ENCODE measurements at regions not wholly inside any gene's neighbourhood (a gene's known extent, or its start where the extent isn't known, plus 50 kb on each side); places are given as distances from the start of the nearest gene placed in this dataset.

DNA sequence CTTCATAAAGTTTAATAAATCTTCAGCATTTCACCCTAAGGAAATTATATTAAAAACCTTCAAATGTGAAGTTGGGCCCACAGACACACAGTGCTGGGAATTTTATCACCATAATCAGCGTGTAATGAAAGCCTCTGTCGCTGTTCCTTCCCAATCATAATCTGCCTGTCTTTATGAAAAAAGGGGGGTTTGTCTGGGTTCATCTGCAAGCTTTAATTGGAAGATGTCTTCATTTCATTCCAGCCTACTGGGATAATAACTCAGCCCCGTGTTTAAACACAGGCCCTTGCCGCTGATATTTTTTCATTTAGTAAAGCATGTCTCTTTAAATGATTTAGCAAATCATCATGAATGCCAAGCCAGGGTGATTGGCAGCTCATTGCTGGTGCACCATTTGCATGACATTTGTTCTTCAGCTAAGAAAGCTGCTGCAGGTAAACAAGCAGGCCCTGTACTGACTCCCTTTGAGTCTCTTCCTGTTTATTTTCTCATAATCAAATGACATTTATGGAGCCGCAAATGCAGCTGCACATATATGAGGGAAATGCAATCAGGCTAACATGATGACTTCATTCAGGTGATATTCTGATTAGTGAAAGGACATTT is 362.9 kb upstream of the TLE4 start:
- no peak overlapping the region for H3K4me3 Mint-ChIP-seq
- no peaks in the 10 kb centered on the region for H3K36me3 Mint-ChIP-seq (ENCODE audit: low read depth)
- H3K27ac Mint-ChIP-seq = no peak overlapping the region
- H3K4me1 Mint-ChIP-seq = no peaks in the 10 kb centered on the region
- ATAC-seq (replicated peaks) = no peak
- no peaks in the 10 kb centered on the region for H3K9me3 Mint-ChIP-seq
- H3K27me3 Mint-ChIP-seq = no peaks in the 10 kb centered on the region

- no peak for ATAC-seq (replicated peaks)
- Mint-ChIP-seq H3K4me1 (no peaks in the 10 kb centered on the region), H3K27ac (no peak overlapping the region), H3K36me3 (ENCODE audit: low read depth) (no peaks in the 10 kb centered on the region), H3K4me3 (no peak overlapping the region), H3K27me3 (no peaks in the 10 kb centered on the region), H3K9me3 (no peaks in the 10 kb centered on the region)
Measured at GRCh38 chr9:79210541-79211243, 361.1 kb upstream of the TLE4 start.

GRCh38 chr9:79213417-79214125 is 358.2 kb upstream of the TLE4 start:
- H3K36me3 Mint-ChIP-seq (ENCODE audit: low read depth) = no peaks in the 10 kb centered on the region
- no peaks in the 10 kb centered on the region for H3K4me1 Mint-ChIP-seq
- no peak overlapping the region for H3K27ac Mint-ChIP-seq
- ATAC-seq (replicated peaks) = no peak
- no peaks in the 10 kb centered on the region for H3K27me3 Mint-ChIP-seq
- H3K4me3 Mint-ChIP-seq = no peak overlapping the region
- no peaks in the 10 kb centered on the region for H3K9me3 Mint-ChIP-seq

DNA sequence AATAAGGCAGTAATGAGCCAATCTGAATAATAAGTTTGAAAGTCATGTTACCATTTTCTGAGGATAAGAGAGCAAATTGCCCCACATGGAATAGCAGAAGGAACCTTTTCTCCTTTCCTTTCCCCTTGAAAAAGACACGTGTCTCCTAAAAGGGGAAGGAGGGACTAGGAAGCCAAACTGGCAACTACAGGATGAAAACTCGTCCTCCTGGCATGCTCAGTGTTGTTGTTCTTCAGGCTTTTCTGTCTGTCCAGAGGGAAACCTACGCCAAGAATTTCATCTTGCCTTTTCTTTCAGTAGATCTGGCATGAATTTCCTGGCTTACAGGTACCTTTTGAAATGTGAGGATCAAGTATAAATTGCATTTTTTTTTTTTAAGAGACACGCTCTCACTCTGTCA is 355.9 kb upstream of the TLE4 start:
- Mint-ChIP-seq H3K4me1 (no peaks in the 10 kb centered on the region), H3K9me3 (no peaks in the 10 kb centered on the region), H3K27ac (no peak overlapping the region), H3K27me3 (no peaks in the 10 kb centered on the region), H3K36me3 (ENCODE audit: low read depth) (no peaks in the 10 kb centered on the region), H3K4me3 (no peak overlapping the region)
- ATAC-seq (replicated peaks) = no peak

DNA sequence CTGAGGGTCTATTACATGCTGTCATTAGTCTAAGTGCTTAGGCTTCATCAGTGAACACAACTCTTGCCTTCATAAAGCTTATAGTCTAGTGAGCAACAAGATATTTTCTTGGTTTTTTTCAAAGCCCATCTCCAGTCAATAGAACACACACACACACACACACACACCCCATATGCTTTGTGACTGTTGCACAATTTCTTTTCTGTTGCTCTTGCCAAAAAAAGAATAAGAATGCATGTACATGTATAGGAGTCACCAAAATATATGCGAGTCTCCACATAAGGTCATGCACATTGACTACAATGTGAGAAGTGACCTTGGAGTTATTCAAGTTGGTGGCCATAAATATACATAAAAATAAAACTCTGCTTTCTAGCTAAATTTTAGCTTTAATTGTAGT is 351.5 kb upstream of the TLE4 start:
- Mint-ChIP-seq H3K9me3 (no peaks in the 10 kb centered on the region), H3K4me3 (no peak overlapping the region), H3K4me1 (no peaks in the 10 kb centered on the region), H3K27me3 (no peaks in the 10 kb centered on the region), H3K36me3 (ENCODE audit: low read depth) (no peaks in the 10 kb centered on the region), H3K27ac (no peak overlapping the region)
- ATAC-seq (replicated peaks) = no peak

DNA sequence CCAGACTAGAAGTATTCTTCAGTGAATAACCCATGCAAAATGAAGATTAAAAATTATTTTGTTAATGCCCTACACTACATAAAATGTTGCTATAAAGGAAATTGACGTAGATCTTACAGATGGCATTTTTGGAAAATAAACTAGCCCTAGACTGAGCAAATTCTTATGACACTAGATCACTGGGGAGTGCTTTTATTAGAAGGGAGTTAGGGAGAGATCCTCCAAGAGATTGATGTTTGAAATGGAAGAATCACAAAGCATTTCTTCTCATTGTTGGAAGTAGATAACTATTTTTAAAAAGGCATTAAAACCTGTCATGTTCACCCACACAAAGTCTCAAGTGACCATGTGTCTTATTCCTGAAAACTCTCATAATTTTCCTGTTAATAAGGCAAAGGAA is 351.1 kb upstream of the TLE4 start:
- Mint-ChIP-seq H3K9me3 (no peaks in the 10 kb centered on the region), H3K36me3 (ENCODE audit: low read depth) (no peaks in the 10 kb centered on the region), H3K27ac (no peak overlapping the region), H3K27me3 (no peaks in the 10 kb centered on the region), H3K4me3 (no peak overlapping the region), H3K4me1 (no peaks in the 10 kb centered on the region)
- ATAC-seq (replicated peaks) = no peak

GRCh38 chr9:79221084-79221483 is 350.7 kb upstream of the TLE4 start:
- no peaks in the 10 kb centered on the region for H3K27me3 Mint-ChIP-seq
- ATAC-seq (replicated peaks) = peak; percentile 54
- no peaks in the 10 kb centered on the region for H3K4me1 Mint-ChIP-seq
- H3K4me3 Mint-ChIP-seq = no peak overlapping the region
- H3K27ac Mint-ChIP-seq = no peak overlapping the region
- no peaks in the 10 kb centered on the region for H3K9me3 Mint-ChIP-seq
- H3K36me3 Mint-ChIP-seq (ENCODE audit: low read depth) = no peaks in the 10 kb centered on the region

GRCh38 chr9:79222483-79222882 is 349.3 kb upstream of the TLE4 start:
- ATAC-seq (replicated peaks) = no peak
- Mint-ChIP-seq H3K27ac (no peak overlapping the region), H3K36me3 (ENCODE audit: low read depth) (no peaks in the 10 kb centered on the region), H3K4me3 (no peak overlapping the region), H3K9me3 (no peaks in the 10 kb centered on the region), H3K4me1 (no peaks in the 10 kb centered on the region), H3K27me3 (no peaks in the 10 kb centered on the region)

DNA sequence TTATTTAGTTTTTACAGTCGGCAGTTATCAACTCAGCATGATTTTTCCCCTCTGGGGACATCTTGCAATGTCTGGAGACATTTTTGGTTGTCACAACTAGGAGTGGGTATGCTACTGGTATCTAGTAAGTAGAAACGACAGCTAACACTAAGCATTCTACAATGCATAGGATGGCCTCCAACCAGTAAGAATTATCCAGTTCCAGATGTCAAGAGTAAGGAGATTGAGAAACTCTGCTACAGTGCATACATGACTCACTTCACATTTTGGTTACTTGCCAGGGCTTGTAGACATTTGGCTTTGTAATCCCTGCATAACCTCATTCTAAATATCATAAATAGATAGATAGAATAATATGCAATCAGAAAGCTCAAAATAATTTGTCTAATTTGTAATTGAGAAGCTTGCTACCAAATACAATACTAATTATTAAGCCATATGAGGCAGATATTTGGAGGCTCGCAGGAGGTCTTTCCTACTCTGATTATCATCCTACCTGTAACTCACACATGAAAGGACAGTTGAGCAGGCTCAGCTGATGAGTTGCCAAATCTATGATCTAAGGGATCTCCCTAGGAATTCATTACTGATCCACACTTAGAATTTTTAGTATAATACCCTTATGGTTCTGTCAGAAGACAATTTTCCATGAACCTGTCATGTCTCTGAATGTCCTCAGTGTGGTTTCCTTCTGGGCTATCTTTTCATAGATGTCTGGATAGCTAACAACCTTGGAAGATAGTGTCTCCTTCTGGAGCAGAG is 346.9 kb upstream of the TLE4 start:
- H3K4me3 Mint-ChIP-seq = no peak overlapping the region
- no peak for ATAC-seq (replicated peaks)
- H3K9me3 Mint-ChIP-seq = no peaks in the 10 kb centered on the region
- no peak overlapping the region for H3K27ac Mint-ChIP-seq
- H3K4me1 Mint-ChIP-seq = no peaks in the 10 kb centered on the region
- H3K27me3 Mint-ChIP-seq = no peaks in the 10 kb centered on the region
- H3K36me3 Mint-ChIP-seq (ENCODE audit: low read depth) = no peaks in the 10 kb centered on the region

GRCh38 chr9:79233542-79233941 is 338.2 kb upstream of the TLE4 start:
- ATAC-seq (replicated peaks) = no peak
- no peaks in the 10 kb centered on the region for H3K27me3 Mint-ChIP-seq
- H3K9me3 Mint-ChIP-seq = no peaks in the 10 kb centered on the region
- H3K4me1 Mint-ChIP-seq = no peaks in the 10 kb centered on the region
- H3K36me3 Mint-ChIP-seq (ENCODE audit: low read depth) = no peaks in the 10 kb centered on the region
- H3K27ac Mint-ChIP-seq = no peak overlapping the region
- H3K4me3 Mint-ChIP-seq = no peak overlapping the region

GRCh38 chr9:79236466-79236865 is 335.3 kb upstream of the TLE4 start:
- Mint-ChIP-seq H3K36me3 (ENCODE audit: low read depth) (no peaks in the 10 kb centered on the region), H3K4me1 (no peaks in the 10 kb centered on the region), H3K4me3 (no peak overlapping the region), H3K27me3 (no peaks in the 10 kb centered on the region), H3K27ac (no peak overlapping the region), H3K9me3 (no peaks in the 10 kb centered on the region)
- no peak for ATAC-seq (replicated peaks)

- Mint-ChIP-seq H3K27me3 (no peaks in the 10 kb centered on the region), H3K4me1 (no peaks in the 10 kb centered on the region), H3K9me3 (no peaks in the 10 kb centered on the region), H3K36me3 (ENCODE audit: low read depth) (no peaks in the 10 kb centered on the region), H3K27ac (no peak overlapping the region), H3K4me3 (no peak overlapping the region)
- no peak for ATAC-seq (replicated peaks)
Measured at GRCh38 chr9:79237861-79238260, 333.9 kb upstream of the TLE4 start.

- Mint-ChIP-seq H3K27me3 (no peaks in the 10 kb centered on the region), H3K4me3 (no peak overlapping the region), H3K27ac (no peak overlapping the region), H3K36me3 (ENCODE audit: low read depth) (no peaks in the 10 kb centered on the region), H3K9me3 (no peaks in the 10 kb centered on the region), H3K4me1 (no peaks in the 10 kb centered on the region)
- no peak for ATAC-seq (replicated peaks)
Measured at GRCh38 chr9:79240774-79241173, 331.0 kb upstream of the TLE4 start.

DNA sequence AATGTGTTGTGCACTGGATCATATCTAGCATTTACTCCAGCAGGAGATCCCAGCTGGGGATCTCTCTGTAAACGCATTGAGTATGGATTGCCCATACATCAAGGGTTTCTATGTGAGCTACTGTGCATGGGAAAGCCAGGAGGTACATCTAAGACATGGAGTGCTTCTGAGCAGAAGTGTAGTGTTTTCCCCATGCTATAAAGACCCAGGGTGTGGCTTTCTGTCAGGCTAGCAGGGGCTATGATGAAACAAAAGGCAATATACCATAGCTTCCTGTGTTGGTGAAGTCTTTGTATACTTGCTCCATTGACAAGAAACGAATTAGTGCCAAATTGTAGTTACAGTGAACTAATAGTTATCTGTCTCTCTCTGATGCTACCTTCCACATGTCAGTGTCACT is 329.3 kb upstream of the TLE4 start:
- Mint-ChIP-seq H3K27ac (no peak overlapping the region), H3K27me3 (peaks cover 3% of the 10 kb centered on the region), H3K4me3 (no peak overlapping the region), H3K9me3 (no peaks in the 10 kb centered on the region), H3K4me1 (no peaks in the 10 kb centered on the region), H3K36me3 (ENCODE audit: low read depth) (no peaks in the 10 kb centered on the region)
- ATAC-seq (replicated peaks) = no peak

GRCh38 chr9:79246170-79246569 is 325.6 kb upstream of the TLE4 start:
- no peak for ATAC-seq (replicated peaks)
- Mint-ChIP-seq H3K27ac (no peak overlapping the region), H3K36me3 (ENCODE audit: low read depth) (no peaks in the 10 kb centered on the region), H3K9me3 (no peaks in the 10 kb centered on the region), H3K27me3 (peaks cover 3% of the 10 kb centered on the region), H3K4me1 (no peaks in the 10 kb centered on the region), H3K4me3 (no peak overlapping the region)
